Activated naive CD8-positive, alpha-beta T cell (primary cell): ENCODE measurements at regions not wholly inside any gene's neighbourhood (a gene's known extent, or its start where the extent isn't known, plus 50 kb on each side); places are given as distances from the start of the nearest gene placed in this dataset.
"Not testable (repeated sequence)": the region's sequence is repeated elsewhere in the genome, so short reads cannot be mapped to it uniquely, and the experiment has no call there.

Experiments used
- H3K27ac Mint-ChIP-seq: one replicate; pipeline ENCODE4 v1.8.0; 2021; ENCODE audit warnings: mixed read lengths
- H3K27me3 Mint-ChIP-seq: one replicate; pipeline ENCODE4 v1.8.0; 2021; ENCODE audit warnings: mixed read lengths
- H3K36me3 Mint-ChIP-seq: one replicate; pipeline ENCODE4 v1.8.0; 2021; ENCODE audit warnings: mixed read lengths
- H3K4me1 Mint-ChIP-seq: one replicate; pipeline ENCODE4 v1.8.0; 2021; ENCODE audit warnings: low read depth, mixed read lengths
- H3K4me3 Mint-ChIP-seq: one replicate; pipeline ENCODE4 v1.8.0; 2021; ENCODE audit warnings: mild to moderate bottlenecking, mixed read lengths
- H3K9me3 Mint-ChIP-seq: one replicate; pipeline ENCODE4 v1.8.0; 2021; ENCODE audit warnings: low read depth, mixed read lengths

DNA sequence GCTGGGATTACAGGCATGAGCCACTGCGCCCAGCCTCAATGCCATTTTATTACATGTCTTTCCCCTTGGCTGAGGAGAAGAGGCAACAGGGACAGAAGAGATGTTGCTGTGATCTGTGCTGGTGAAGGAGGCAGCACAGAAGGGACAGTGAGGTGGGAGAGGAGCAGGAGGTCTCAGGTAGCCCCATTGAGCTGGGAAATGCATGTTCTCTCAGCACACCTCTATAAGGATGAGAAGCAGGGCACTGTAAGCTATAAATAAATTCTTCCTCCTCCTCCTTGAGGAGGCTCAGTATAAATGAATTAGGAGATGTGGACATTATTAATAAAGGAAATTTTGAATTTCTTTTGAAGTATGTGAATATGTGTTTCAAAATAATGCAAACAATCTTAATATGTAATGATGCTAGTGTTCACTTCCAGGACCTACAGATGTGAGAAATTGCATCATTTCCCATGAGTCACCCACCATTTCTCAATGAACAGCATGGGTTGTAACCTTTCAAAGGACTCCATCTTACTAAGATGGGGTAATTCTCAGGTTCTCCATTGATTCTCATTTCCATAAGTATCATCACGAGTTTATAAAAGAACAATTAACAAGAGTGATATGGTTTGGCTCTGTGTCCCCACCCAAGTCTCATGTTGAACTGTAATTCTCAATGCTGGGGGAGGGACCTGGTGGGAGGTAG, 88.9 kb upstream of the ODAD2 start:
- Mint-ChIP-seq H3K4me1 (peaks cover 11% of the 10 kb centered on the region), H3K27ac (peak overlapping the region; percentile 78), H3K4me3 (no peak overlapping the region), H3K27me3 (no peaks in the 10 kb centered on the region), H3K9me3 (peaks cover 3% of the 10 kb centered on the region), H3K36me3 (peaks cover 49% of the 10 kb centered on the region)

DNA sequence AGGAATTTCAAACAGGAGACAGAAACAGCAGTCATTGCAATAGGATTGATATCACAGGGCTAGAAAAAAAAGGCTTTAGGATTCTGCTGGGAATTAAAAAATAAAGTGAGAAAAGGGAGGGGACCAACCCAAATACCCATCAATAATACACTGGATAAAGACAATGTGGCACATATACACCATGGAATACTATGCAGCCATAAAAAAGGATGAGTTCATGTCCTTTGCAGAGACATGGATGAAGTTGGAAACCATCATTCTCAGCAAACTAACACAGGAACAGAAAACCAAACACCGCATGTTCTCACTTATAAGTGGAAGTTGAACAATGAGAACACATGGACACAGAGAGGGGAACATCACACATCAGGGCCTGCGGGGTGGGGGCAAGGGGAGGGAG, 86.9 kb upstream of the ODAD2 start:
- not testable (repeated sequence) for H3K4me3 Mint-ChIP-seq, H3K27me3 Mint-ChIP-seq, H3K9me3 Mint-ChIP-seq, H3K27ac Mint-ChIP-seq
- H3K36me3 Mint-ChIP-seq: peaks cover 48% of the 10 kb centered on the region
- H3K4me1 Mint-ChIP-seq: peaks cover 11% of the 10 kb centered on the region

DNA sequence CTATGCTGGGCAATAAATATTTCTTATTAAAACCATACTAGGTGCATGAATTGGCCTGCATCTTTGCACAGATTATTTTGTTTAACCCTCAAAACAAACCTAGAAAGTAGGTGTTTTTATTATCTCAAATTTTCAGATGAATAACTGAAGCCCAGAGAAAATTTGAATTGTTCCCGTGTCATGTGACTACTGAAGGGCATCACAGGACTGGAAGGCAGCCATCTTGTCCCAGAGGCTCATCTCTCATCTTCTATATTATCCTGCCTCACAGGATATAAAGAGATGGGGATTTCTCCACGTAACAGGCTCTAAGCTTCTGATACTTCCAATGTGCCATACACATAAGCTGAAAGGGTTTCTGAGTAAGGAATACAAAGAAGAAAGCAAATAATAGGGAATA, 84.0 kb upstream of the ODAD2 start:
- H3K27ac Mint-ChIP-seq: no peak overlapping the region
- H3K4me1 Mint-ChIP-seq: peaks cover 3% of the 10 kb centered on the region
- H3K27me3 Mint-ChIP-seq: no peaks in the 10 kb centered on the region
- peaks cover 36% of the 10 kb centered on the region for H3K36me3 Mint-ChIP-seq
- H3K9me3 Mint-ChIP-seq: peaks cover 3% of the 10 kb centered on the region
- H3K4me3 Mint-ChIP-seq: no peak overlapping the region

DNA sequence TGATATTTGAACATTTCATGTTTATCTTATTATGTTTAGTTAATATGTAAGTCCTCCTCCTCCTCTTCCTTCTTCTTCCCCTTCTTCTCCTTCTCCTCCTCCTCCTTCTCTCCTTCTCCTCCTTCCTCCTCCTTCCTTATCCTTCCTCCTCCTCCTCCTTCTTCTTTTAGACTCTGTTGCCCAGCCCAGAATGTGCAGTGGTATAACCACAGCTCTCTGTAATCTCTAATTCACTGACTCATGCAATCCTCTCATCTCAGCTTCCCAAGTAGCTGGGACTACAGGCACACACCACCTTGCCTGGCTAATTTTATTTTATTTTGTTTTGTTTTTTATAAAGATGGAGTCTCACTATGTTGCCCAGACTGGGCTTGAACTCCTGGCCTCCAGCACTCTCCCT, 83.4 kb upstream of the ODAD2 start:
- Mint-ChIP-seq H3K36me3 (peaks cover 33% of the 10 kb centered on the region), H3K27me3 (no peaks in the 10 kb centered on the region), H3K27ac (no peak overlapping the region)

DNA sequence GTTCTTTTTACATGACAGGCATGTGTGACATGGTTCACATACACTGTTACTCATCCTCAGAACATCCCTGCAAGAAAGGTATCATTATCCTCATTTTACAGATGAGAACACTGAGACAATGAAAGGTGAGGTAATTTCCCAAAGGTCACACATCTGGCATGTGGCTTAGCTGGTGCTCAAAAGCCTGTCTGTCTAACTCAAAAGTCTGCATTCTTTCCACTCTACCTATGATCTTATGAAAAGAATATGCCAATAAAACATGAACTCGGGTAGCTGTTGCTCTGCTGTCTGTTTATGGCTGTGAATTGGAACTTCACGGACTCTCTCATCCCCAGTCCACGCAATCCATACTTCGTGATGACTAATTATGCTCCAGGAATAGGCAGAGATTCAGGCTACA, 79.0 kb upstream of the ODAD2 start:
- Mint-ChIP-seq H3K27ac (no peak overlapping the region), H3K4me1 (no peaks in the 10 kb centered on the region), H3K36me3 (peaks cover 20% of the 10 kb centered on the region), H3K27me3 (no peaks in the 10 kb centered on the region), H3K9me3 (no peaks in the 10 kb centered on the region), H3K4me3 (no peak overlapping the region)

More for the DNA sequence above, 83.4 kb upstream of the ODAD2 start:
- Mint-ChIP-seq H3K4me3 (no peak overlapping the region), H3K4me1 (no peaks in the 10 kb centered on the region), H3K9me3 (peaks cover 3% of the 10 kb centered on the region)

DNA sequence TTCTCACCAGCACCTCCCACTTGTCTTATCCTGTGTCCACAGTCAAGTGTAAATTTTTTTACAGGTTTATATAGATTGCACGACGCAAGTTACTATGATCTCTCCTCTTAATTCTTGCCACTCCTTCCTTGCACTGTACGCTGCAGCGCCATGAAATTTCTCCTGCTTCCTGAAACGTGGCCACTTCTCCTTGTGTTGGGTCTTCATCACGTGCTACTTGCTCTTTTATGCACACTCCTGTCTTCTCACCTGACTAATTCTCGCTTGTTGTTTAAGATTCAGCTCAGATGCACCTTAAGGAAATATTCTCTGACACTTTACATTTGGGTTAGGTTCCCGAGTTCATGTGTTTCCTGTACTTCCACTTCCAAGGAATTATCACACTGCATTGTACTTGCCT, 76.5 kb upstream of the ODAD2 start:
- Mint-ChIP-seq H3K27me3 (no peaks in the 10 kb centered on the region), H3K4me1 (no peaks in the 10 kb centered on the region), H3K27ac (no peak overlapping the region), H3K36me3 (peaks cover 19% of the 10 kb centered on the region), H3K4me3 (no peak overlapping the region), H3K9me3 (no peaks in the 10 kb centered on the region)

DNA sequence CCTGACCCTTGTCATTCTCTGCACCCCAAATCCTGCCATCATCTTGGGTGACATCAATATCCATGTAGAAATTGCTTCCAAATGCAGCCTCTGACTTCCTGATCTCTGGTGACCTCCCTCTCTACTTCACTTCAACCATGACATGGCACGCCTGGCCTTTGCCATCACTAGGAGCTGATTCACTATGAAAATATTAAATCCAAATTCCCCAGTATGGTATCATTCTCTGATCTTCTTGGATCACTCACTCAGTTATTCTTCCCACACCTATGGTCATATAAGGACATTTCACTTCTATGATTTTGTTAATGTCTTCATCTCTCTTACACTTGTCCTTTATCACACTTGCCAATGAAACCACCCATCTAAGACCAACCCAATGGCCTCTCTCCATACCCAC, 73.7 kb upstream of the ODAD2 start:
- Mint-ChIP-seq H3K27ac (no peak overlapping the region), H3K9me3 (peaks cover 3% of the 10 kb centered on the region), H3K36me3 (peaks cover 20% of the 10 kb centered on the region), H3K27me3 (no peaks in the 10 kb centered on the region), H3K4me1 (no peaks in the 10 kb centered on the region), H3K4me3 (no peak overlapping the region)

DNA sequence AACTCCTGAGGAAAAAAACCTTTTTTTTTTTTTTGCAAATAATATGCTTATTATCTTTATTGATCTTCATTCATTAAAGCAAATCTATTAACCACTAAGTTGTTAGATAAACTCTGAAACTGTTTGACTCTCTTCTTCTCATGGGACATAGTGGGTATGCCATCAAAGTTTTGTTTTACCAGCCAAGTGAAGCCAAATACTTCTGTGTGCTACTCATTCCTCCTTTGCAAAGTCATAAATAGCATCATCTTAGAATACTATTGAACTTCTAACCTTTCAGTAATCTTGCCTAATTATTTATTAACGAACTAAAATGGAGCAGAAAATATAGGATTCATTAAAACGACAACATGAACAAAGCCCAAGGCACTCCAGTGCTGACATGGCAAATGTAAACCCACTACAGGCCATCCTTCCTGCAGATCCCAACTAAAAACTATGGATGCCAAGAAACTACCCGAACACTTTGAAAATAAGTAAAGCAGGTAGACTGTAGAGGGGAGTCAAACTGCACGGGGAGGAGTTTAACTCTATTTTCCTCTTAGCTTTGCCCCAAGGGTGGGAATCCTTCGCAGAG, 61.2 kb upstream of the ODAD2 start:
- no peak overlapping the region for H3K27ac Mint-ChIP-seq
- peaks cover 23% of the 10 kb centered on the region for H3K36me3 Mint-ChIP-seq
- H3K4me1 Mint-ChIP-seq: no peaks in the 10 kb centered on the region
- H3K27me3 Mint-ChIP-seq: no peaks in the 10 kb centered on the region
- H3K9me3 Mint-ChIP-seq: peaks cover 2% of the 10 kb centered on the region
- H3K4me3 Mint-ChIP-seq: no peak overlapping the region

DNA sequence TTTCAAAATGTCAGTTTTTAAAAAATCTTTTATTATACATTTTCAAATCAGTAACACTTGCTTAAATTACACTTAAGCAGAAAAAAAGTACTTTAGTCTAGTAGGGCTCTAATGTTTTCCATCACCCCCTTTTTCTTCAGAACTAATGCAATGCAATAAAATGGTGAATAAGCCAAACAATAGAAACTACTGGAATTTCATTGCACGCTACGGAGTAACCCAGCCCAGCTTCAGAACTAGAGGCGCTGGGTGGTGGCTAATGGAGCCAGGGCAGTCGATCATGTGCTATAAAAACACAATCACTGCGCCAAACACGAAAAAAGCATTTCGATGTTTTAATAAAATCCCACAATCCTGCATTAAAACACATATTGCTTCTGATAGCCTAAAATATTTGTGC, 59.9 kb upstream of the ODAD2 start:
- H3K27ac Mint-ChIP-seq: no peak overlapping the region
- H3K9me3 Mint-ChIP-seq: peaks cover 2% of the 10 kb centered on the region
- peaks cover 26% of the 10 kb centered on the region for H3K36me3 Mint-ChIP-seq
- no peaks in the 10 kb centered on the region for H3K27me3 Mint-ChIP-seq
- no peak overlapping the region for H3K4me3 Mint-ChIP-seq
- H3K4me1 Mint-ChIP-seq: no peaks in the 10 kb centered on the region

DNA sequence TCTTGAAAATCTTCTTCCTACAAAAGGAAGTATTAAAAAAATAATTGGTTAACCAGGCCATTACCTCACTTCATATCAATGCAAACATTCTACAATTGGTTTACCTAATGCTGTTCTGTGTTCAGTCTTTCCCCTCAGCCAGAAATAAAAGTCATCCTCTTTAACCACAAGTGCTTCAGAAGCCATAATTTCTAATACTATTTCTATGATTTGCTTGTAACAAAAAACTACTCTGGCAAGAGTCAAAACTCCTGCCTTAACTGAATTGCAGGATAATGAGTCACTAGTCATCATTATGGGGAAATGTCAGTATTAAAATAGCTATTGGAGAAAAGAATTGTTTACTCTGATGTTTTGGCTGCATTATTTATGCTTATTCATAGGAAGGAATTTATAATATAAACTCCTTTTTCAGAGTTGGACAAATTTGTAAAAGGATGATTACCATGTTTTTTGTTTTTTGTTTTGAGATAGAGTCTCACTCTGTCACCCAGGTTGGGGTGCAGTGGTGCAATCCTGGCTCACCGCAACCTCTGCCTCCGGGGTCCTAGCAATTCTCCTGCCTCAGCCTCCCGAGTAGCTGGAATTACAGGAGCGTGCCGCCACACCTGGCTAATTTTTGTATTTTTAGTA, 55.5 kb upstream of the ODAD2 start:
- Mint-ChIP-seq H3K9me3 (peaks cover 8% of the 10 kb centered on the region), H3K4me3 (no peak overlapping the region), H3K36me3 (peaks cover 34% of the 10 kb centered on the region), H3K27me3 (no peaks in the 10 kb centered on the region), H3K4me1 (no peaks in the 10 kb centered on the region), H3K27ac (no peak overlapping the region)

DNA sequence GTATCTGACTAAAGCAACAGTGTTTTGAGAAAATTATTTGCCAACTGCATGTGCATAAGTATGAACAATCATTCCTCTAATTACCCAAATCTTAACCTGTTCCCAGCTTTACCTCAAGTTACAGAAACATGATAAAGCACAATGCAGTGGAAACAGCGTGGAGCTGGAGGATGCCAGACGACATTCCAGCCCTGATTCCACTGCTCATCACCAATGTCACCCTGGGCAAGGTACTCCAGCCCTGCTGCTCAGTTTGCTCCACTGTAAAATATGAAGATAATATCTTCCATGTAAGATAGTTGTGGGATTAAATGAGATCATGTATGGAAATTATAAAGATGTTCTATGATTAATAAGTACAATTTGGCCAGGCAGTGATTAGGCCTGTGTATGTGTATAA, 50.4 kb upstream of the ODAD2 start:
- peaks cover 5% of the 10 kb centered on the region for H3K9me3 Mint-ChIP-seq
- no peak overlapping the region for H3K27ac Mint-ChIP-seq
- no peaks in the 10 kb centered on the region for H3K4me1 Mint-ChIP-seq
- H3K27me3 Mint-ChIP-seq: no peaks in the 10 kb centered on the region
- peaks cover 11% of the 10 kb centered on the region for H3K36me3 Mint-ChIP-seq
- H3K4me3 Mint-ChIP-seq: no peak overlapping the region
